Neuronal stem cell (in vitro differentiated cells): ENCODE measurements at regions not wholly inside any gene's neighbourhood (a gene's known extent, or its start where the extent isn't known, plus 50 kb on each side); places are given as distances from the start of the nearest gene placed in this dataset.

Experiments used
- DNase-seq: peaks from one replicate; pipeline ENCODE4 v3.0.0-alpha.2; 2013; ENCODE audit warnings: low spot score
- H2AFZ ChIP-seq: one replicate; pipeline ENCODE4 v1.6.1; 2013; ENCODE audit warnings: mild to moderate bottlenecking, low read length, inconsistent platforms
- H2AK5ac ChIP-seq: 2 replicates; pipeline ENCODE4 v1.6.1; 2013; ENCODE audit warnings: low read depth, mild to moderate bottlenecking, inconsistent platforms, low read length, moderate library complexity, mixed read lengths
- H2BK120ac ChIP-seq: 2 replicates; pipeline ENCODE4 v1.6.1; 2013; ENCODE audit warnings: low read depth, mild to moderate bottlenecking, inconsistent platforms, low read length, moderate library complexity, mixed read lengths
- H2BK12ac ChIP-seq: one replicate; pipeline ENCODE4 v1.6.1; 2013; ENCODE audit warnings: low read length, inconsistent platforms
- H2BK15ac ChIP-seq: 2 replicates; pipeline ENCODE4 v1.6.1; 2013; ENCODE audit warnings: mild to moderate bottlenecking, low read length, inconsistent platforms, mixed read lengths
- H2BK5ac ChIP-seq: one replicate; pipeline ENCODE4 v1.6.1; 2013; ENCODE audit warnings: inconsistent platforms, mild to moderate bottlenecking, low read length, moderate library complexity
- H3K14ac ChIP-seq: one replicate; pipeline ENCODE4 v1.6.1; 2013; ENCODE audit warnings: low read length, inconsistent platforms
- H3K18ac ChIP-seq: 2 replicates; pipeline ENCODE4 v1.6.1; 2013; ENCODE audit warnings: low read length, inconsistent platforms
- H3K23ac ChIP-seq: 2 replicates; pipeline ENCODE4 v1.6.1; 2013; ENCODE audit warnings: low read depth, mild to moderate bottlenecking, mixed read lengths, low read length, inconsistent platforms; ENCODE audit not compliant: poor library complexity
- H3K27ac ChIP-seq: replicated peaks from 3 replicates; pipeline ENCODE4 v1.5.1; 2013; ENCODE audit warnings: low read length, inconsistent platforms
- H3K27me3 ChIP-seq, 3 experiments: 2 replicates each; pipeline ENCODE4 v1.6.1; 2013; ENCODE audit warnings: low read length in 3 of 3, mild to moderate bottlenecking in 2 of 3, inconsistent platforms in 1 of 3, low read depth in 1 of 3, mixed read lengths in 1 of 3, moderate library complexity in 1 of 3; ENCODE audit not compliant: control insufficient read depth in 3 of 3, insufficient read depth in 3 of 3
- H3K36me3 ChIP-seq, 2 donors: replicated peaks in 1 of 2; 2 replicates each; pipeline ENCODE4 v1.6.1; 2013; ENCODE audit warnings: low read length in 2 of 2; ENCODE audit not compliant: control insufficient read depth in 2 of 2, insufficient read depth in 2 of 2
- H3K4ac ChIP-seq: 2 replicates; pipeline ENCODE4 v1.6.1; 2013; ENCODE audit warnings: inconsistent platforms, mild to moderate bottlenecking, low read length, moderate library complexity
- H3K4me1 ChIP-seq, 2 donors: 1 replicate in 1 of 2; 2 replicates in 1 of 2; pipeline ENCODE4 v1.6.1; 2013; ENCODE audit warnings: low read length in 2 of 2, low read depth in 1 of 2; ENCODE audit not compliant: control insufficient read depth in 2 of 2, insufficient read depth in 1 of 2
- H3K4me2 ChIP-seq: one replicate; pipeline ENCODE4 v1.6.1; 2013; ENCODE audit warnings: mild to moderate bottlenecking, low read length, inconsistent platforms; ENCODE audit not compliant: insufficient read depth, poor library complexity, severe bottlenecking
- H3K4me3 ChIP-seq, 2 donors: 2 replicates each; pipeline ENCODE4 v1.5.1; 2013; ENCODE audit warnings: low read length in 2 of 2, mild to moderate bottlenecking in 2 of 2, inconsistent platforms in 1 of 2, moderate library complexity in 1 of 2
- H3K79me1 ChIP-seq: one replicate; pipeline ENCODE4 v1.6.1; 2013; ENCODE audit warnings: low read depth, mild to moderate bottlenecking, inconsistent platforms, low read length, moderate library complexity
- H3K9ac ChIP-seq: one replicate; pipeline ENCODE4 v1.6.1; 2013; ENCODE audit warnings: mild to moderate bottlenecking, low read depth, low read length, inconsistent platforms; ENCODE audit not compliant: poor library complexity
- H3K9me3 ChIP-seq, 2 donors: replicated peaks in 1 of 2; 2 replicates each; pipeline versions ENCODE3 to v1.6.1; 2013; ENCODE audit warnings: low read length in 2 of 2, mild to moderate bottlenecking in 2 of 2, inconsistent platforms in 1 of 2, low read depth in 1 of 2, mixed read lengths in 1 of 2, moderate library complexity in 1 of 2; ENCODE audit not compliant: control insufficient read depth in 2 of 2, insufficient read depth in 1 of 2
- H4K8ac ChIP-seq: one replicate; pipeline ENCODE4 v1.6.1; 2013; ENCODE audit warnings: low read depth, mild to moderate bottlenecking, inconsistent platforms, low read length, moderate library complexity
- H4K91ac ChIP-seq: one replicate; pipeline ENCODE4 v1.6.1; 2013; ENCODE audit warnings: low read length, low read depth, mild to moderate bottlenecking, inconsistent platforms; ENCODE audit not compliant: poor library complexity
- WGBS, 2 donors: extraction: QIAGEN DNeasy Blood & Tissue Kit; methylation state at CpG; one replicate each; pipeline ENCODE4 v1.1.7; 2013; ENCODE audit warnings: missing lambda C conversion rate in 2 of 2, mixed read lengths in 1 of 2; ENCODE audit not compliant: insufficient read length in 2 of 2, insufficient replicate concordance in 1 of 2; ENCODE audit errors: extremely low coverage in 2 of 2; 5-methylcytosine and 5-hydroxymethylcytosine counted together

DNA sequence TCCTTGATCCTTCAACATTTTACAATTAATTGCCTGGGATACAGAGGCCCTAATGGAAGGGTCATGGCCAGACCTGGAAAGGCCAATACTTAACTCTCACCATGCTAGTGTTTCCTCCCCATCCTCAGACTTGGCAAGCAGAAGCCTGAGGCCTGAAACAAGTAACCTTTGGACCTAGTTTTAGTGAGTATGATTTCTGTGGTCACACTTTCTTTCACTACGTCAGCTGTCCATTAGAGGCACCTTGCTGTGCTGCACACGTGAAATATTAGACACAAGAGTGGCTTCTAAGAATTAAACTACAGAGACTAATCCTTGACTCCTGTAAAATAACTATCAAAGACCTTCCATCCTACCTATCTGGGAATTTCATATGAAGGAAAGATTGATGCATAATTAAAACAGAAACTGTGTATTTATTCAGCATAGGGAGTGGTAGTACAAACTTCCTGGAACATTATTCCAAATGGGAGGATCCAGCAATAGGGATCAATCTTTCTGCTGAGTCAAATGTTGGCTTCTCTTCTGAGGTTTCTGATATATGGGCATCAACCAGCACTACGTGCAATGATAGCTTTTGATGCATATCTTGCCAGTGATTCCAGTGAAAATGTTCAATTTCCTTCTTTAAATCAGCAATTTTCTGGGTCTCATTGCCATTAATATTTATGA is 249.7 kb downstream of the IKZF2 start:
- H3K9ac ChIP-seq = no peak overlapping the region
- H3K4ac ChIP-seq = no peak overlapping the region
- H2BK5ac ChIP-seq = no peak overlapping the region
- no peak overlapping the region for H2BK15ac ChIP-seq
- H2BK12ac ChIP-seq = no peak overlapping the region
- no peaks in the 10 kb centered on the region for H3K9me3 ChIP-seq
- DNase-seq = no peak
- no peak overlapping the region for H3K27ac ChIP-seq
- no peak overlapping the region for H3K23ac ChIP-seq
- H3K36me3 ChIP-seq = no peaks in the 10 kb centered on the region
- H2AFZ ChIP-seq = no peak overlapping the region
- no peak overlapping the region for H2BK120ac ChIP-seq
- peaks cover 0 to 6% of the 10 kb centered on the region in 2 donors for H3K4me1 ChIP-seq
- H3K4me2 ChIP-seq = no peak overlapping the region
- no peak overlapping the region for H3K4me3 ChIP-seq
- no peak overlapping the region for H4K8ac ChIP-seq
- WGBS, 2 donors = no CpG with 5 or more reads among the region's 3 CpGs
- H3K14ac ChIP-seq = no peak overlapping the region
- no peak overlapping the region for H4K91ac ChIP-seq
- H3K18ac ChIP-seq = no peak overlapping the region
- H2AK5ac ChIP-seq = no peak overlapping the region
- H3K27me3 ChIP-seq = no peaks in the 10 kb centered on the region
- H3K79me1 ChIP-seq = no peaks in the 10 kb centered on the region

DNA sequence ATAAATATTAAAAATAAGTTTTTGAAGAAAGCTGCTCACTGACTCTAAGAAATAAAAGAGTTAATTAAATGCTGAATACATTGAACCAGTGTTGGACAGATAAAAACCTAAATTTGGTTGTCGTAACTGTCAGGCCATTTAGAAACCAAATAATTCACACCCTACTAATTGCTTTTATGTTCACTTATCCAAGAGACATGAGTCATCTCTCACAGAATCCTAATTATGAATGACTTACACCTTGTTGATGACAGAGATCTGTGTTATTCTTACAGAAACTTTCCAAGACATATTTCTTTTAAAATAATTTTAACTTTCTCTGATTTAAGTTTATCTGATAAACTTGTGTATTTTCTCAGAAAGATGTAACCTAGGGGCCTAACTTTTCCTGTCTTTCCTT is 250.7 kb downstream of the IKZF2 start:
- H4K91ac ChIP-seq = no peak overlapping the region
- peaks cover 0 to 2% of the 10 kb centered on the region in 2 donors for H3K4me1 ChIP-seq
- H2BK5ac ChIP-seq = no peak overlapping the region
- no peak overlapping the region for H3K14ac ChIP-seq
- no peak overlapping the region for H3K18ac ChIP-seq
- no peak overlapping the region for H3K4ac ChIP-seq
- H3K23ac ChIP-seq = no peak overlapping the region
- no peak overlapping the region for H3K27ac ChIP-seq
- H4K8ac ChIP-seq = no peak overlapping the region
- no peak overlapping the region for H3K9ac ChIP-seq
- no peak overlapping the region for H2BK120ac ChIP-seq
- H2AFZ ChIP-seq = no peak overlapping the region
- no peak overlapping the region for H2BK15ac ChIP-seq
- no peak overlapping the region for H3K4me3 ChIP-seq
- no CpG with 5 or more reads among the region's 1 CpG for WGBS, 2 donors
- DNase-seq = no peak
- no peak overlapping the region for H2AK5ac ChIP-seq
- no peak overlapping the region for H2BK12ac ChIP-seq
- H3K27me3 ChIP-seq = no peaks in the 10 kb centered on the region
- H3K36me3 ChIP-seq = no peaks in the 10 kb centered on the region
- no peaks in the 10 kb centered on the region for H3K79me1 ChIP-seq
- H3K4me2 ChIP-seq = no peak overlapping the region
- H3K9me3 ChIP-seq = no peaks in the 10 kb centered on the region

DNA sequence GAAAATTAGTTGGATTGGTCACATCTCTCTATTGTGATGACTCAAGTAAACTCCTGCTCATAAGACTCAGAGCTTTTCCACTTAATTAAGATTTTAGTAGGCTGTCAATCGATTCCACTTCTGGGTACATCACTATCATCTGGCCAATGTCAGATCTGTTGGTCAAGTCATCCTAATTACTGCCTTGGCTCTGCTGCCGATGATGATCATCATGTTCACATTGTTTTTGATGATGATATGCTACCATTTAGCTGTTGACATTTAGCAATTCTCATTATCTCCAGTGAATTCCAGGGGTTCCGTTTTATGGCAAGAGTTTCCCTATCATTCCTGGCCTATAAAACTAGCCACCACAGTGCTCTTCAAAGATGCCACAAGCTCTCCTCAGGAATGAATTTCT is 253.4 kb downstream of the IKZF2 start:
- no peak overlapping the region for H2AFZ ChIP-seq

GRCh38 chr2:212897296-212897695 is 254.1 kb downstream of the IKZF2 start:
- Histone ChIP-seq H3K23ac (no peak overlapping the region), H2BK120ac (no peak overlapping the region), H3K27me3 (no peaks in the 10 kb centered on the region), H2BK12ac (no peak overlapping the region), H4K91ac (no peak overlapping the region), H2BK5ac (no peak overlapping the region), H3K4me1 (peaks cover under 1 to 3% of the 10 kb centered on the region in 2 donors), H3K9ac (no peak overlapping the region), H3K14ac (no peak overlapping the region), H3K9me3 (no peaks in the 10 kb centered on the region), H2AK5ac (no peak overlapping the region), H3K27ac (no peak overlapping the region), H2AFZ (no peak overlapping the region), H2BK15ac (no peak overlapping the region), H3K4me3 (no peak overlapping the region), H3K18ac (no peak overlapping the region), H3K79me1 (no peaks in the 10 kb centered on the region), H3K36me3 (no peaks in the 10 kb centered on the region), H4K8ac (no peak overlapping the region), H3K4me2 (no peak overlapping the region), H3K4ac (no peak overlapping the region)
- WGBS, 2 donors = no CpG with 5 or more reads among the region's 1 CpG
- DNase-seq = no peak

More for the DNA sequence above, 253.4 kb downstream of the IKZF2 start:
- H3K18ac ChIP-seq = no peak overlapping the region
- no peak overlapping the region for H4K91ac ChIP-seq
- peaks cover 0 to under 1% of the 10 kb centered on the region in 2 donors for H3K4me1 ChIP-seq
- no peaks in the 10 kb centered on the region for H3K9me3 ChIP-seq
- no peak overlapping the region for H4K8ac ChIP-seq
- no peak overlapping the region for H3K4me3 ChIP-seq
- no peak overlapping the region for H2BK15ac ChIP-seq
- no peak overlapping the region for H3K23ac ChIP-seq
- no peak overlapping the region for H2BK12ac ChIP-seq
- H3K14ac ChIP-seq = no peak overlapping the region
- WGBS, 2 donors = no CpG with 5 or more reads among the region's 3 CpGs
- H2AK5ac ChIP-seq = no peak overlapping the region
- no peak overlapping the region for H3K9ac ChIP-seq
- no peaks in the 10 kb centered on the region for H3K79me1 ChIP-seq
- H3K4ac ChIP-seq = no peak overlapping the region
- no peak overlapping the region for H3K4me2 ChIP-seq
- DNase-seq = no peak
- no peak overlapping the region for H2BK5ac ChIP-seq
- H3K27ac ChIP-seq = no peak overlapping the region
- H2BK120ac ChIP-seq = no peak overlapping the region
- H3K36me3 ChIP-seq = no peaks in the 10 kb centered on the region
- no peaks in the 10 kb centered on the region for H3K27me3 ChIP-seq
